Panc1 (cell line): ENCODE measurements at regions not wholly inside any gene's neighbourhood (a gene's known extent, or its start where the extent isn't known, plus 50 kb on each side); places are given as distances from the start of the nearest gene placed in this dataset.

ENCODE experiments used
- ATAC-seq: fragments of 200-7000 bp; cut with Tn5 transposase; 2 replicates; pipeline ENCODE4 v1.9.1; 2020; ENCODE audit warnings: mild to moderate bottlenecking, moderate library complexity
- BruUV-seq: library from RNA; stranded (reverse); fragments of 400-500 nt; replicated peaks from 2 replicates; lab custom pipeline; 2021; lab: Mats Ljungman, UMichigan
- CTCF ChIA-PET: fragments of 300-600 bp; sonication (Branson Sonifier 250); formaldehyde crosslinking; loops from one replicate; lab custom pipeline; 2022; ENCODE audit warnings: antibody characterized with exemption; lab: Charles Lee
- POLR2A ChIA-PET: fragments of 300-600 bp; sonication (Branson Sonifier 250); formaldehyde crosslinking; loops from one replicate; lab custom pipeline; 2022; ENCODE audit warnings: antibody characterized with exemption; lab: Charles Lee
- DNase-seq: peaks from one replicate; pipeline ENCODE4 v3.0.0-alpha.2; 2010; ENCODE audit warnings: low read depth, low spot score
- H3K27ac ChIP-seq: 2 replicates; pipeline ENCODE4 v1.5.1; 2011; ENCODE audit warnings: mild to moderate bottlenecking, low read length, inconsistent platforms
- H3K27me3 ChIP-seq: fragments of 200-500 bp; sonication (Bioruptor generic); 2 replicates; pipeline ENCODE4 v1.6.0; 2014; ENCODE audit warnings: low read length, inconsistent platforms; ENCODE audit not compliant: control insufficient read depth, insufficient read depth
- H3K36me3 ChIP-seq: fragments of 200-500 bp; sonication (Bioruptor generic); 2 replicates; pipeline ENCODE4 v1.5.1; 2014; ENCODE audit warnings: inconsistent platforms, mild to moderate bottlenecking, low read length, moderate library complexity; ENCODE audit not compliant: control insufficient read depth, insufficient read depth
- H3K4me1 ChIP-seq: 2 replicates; pipeline ENCODE4 v1.5.1; 2011; ENCODE audit warnings: inconsistent platforms, mild to moderate bottlenecking, low read length, moderate library complexity; ENCODE audit not compliant: control insufficient read depth, insufficient read depth
- H3K4me3 ChIP-seq, 2 experiments: 2 replicates each; pipeline ENCODE4 v1.5.1; 2011 to 2012; ENCODE audit warnings: low read depth in 2 of 2, low read length in 2 of 2, mild to moderate bottlenecking in 2 of 2, inconsistent platforms in 1 of 2, moderate library complexity in 1 of 2
- H3K9me3 ChIP-seq: fragments of 200-500 bp; sonication (Bioruptor generic); 2 replicates; pipeline ENCODE4 v1.5.1; 2014; ENCODE audit warnings: low read depth, mild to moderate bottlenecking, inconsistent platforms, low read length, moderate library complexity; ENCODE audit not compliant: control insufficient read depth, insufficient read depth
- POLR2AphosphoS5 ChIP-seq: IDR thresholded peaks from 2 replicates; pipeline ENCODE4 v1.6.1; 2012; ENCODE audit warnings: mild to moderate bottlenecking, low read depth, low read length, moderate library complexity
- REST ChIP-seq, 2 experiments: IDR thresholded peaks; 2 replicates each; pipeline ENCODE4 v1.6.1; 2011 to 2012; ENCODE audit warnings: low read depth in 2 of 2, control low read depth in 1 of 2, low read length in 1 of 2, mild to moderate bottlenecking in 1 of 2, moderate library complexity in 1 of 2; ENCODE audit not compliant: insufficient read depth in 1 of 2
- SIN3A ChIP-seq: IDR thresholded peaks from 2 replicates; pipeline ENCODE4 v1.6.1; 2012; ENCODE audit warnings: low read depth, mild to moderate bottlenecking, low read length, moderate library complexity, borderline replicate concordance; ENCODE audit not compliant: insufficient read depth
- TCF7L2 ChIP-seq: IDR thresholded peaks from 2 replicates; pipeline ENCODE4 v1.6.1; 2011; ENCODE audit warnings: mild to moderate bottlenecking, low read depth, low read length, inconsistent platforms
- in situ Hi-C: cut with HindIII; loops from 2 replicates; pipeline ENCODE4 v1.10.0; 2016; ENCODE audit warnings: low sequenced_read_pairs, low pct_unique_long_range_greater_than_20kb
- intact Hi-C: fragments of 100-400 bp; cut with micrococcal nuclease; formaldehyde crosslinking; loops from one replicate; pipeline ENCODE4 v1.10.0; 2022; ENCODE audit not compliant: unreplicated experiment
- TF ChIP-seq, protein P1 (sequence below): fragments of 450-650 bp; IDR thresholded peaks from 2 replicates; pipeline ENCODE4 v1.5.1; 2017; ENCODE audit warnings: mild to moderate bottlenecking

- peak overlapping the region; percentile 76 for H3K27ac ChIP-seq
- intact Hi-C loops = no loop called here
- CTCF ChIA-PET = no interaction called here
These were observed 192.5 kb upstream of the PRSS1 start for GRCh38 chr7:142556740-142557139.

GRCh38 chr7:142554560-142555532 is 194.4 kb upstream of the PRSS1 start:
- DNase-seq = no peak
- intact Hi-C loops = no loop called here
- Histone ChIP-seq H3K36me3 (no peaks in the 10 kb centered on the region), H3K4me1 (peaks cover 19% of the 10 kb centered on the region), H3K4me3 (no peak overlapping the region), H3K27me3 (no peaks in the 10 kb centered on the region), H3K9me3 (no peaks in the 10 kb centered on the region), H3K27ac (no peak overlapping the region)
- no TSS peak for BruUV-seq
- TF ChIP-seq TCF7L2 (no peak), REST (IDR thresholded peaks at IDR 0.05; ENCODE audit: insufficient read depth in 1 of 2, low read depth in 2 of 2, low read length in 1 of 2) (no peak), SIN3A (no peak), POLR2AphosphoS5 (no peak)
- TF ChIP-seq, protein P1, sequence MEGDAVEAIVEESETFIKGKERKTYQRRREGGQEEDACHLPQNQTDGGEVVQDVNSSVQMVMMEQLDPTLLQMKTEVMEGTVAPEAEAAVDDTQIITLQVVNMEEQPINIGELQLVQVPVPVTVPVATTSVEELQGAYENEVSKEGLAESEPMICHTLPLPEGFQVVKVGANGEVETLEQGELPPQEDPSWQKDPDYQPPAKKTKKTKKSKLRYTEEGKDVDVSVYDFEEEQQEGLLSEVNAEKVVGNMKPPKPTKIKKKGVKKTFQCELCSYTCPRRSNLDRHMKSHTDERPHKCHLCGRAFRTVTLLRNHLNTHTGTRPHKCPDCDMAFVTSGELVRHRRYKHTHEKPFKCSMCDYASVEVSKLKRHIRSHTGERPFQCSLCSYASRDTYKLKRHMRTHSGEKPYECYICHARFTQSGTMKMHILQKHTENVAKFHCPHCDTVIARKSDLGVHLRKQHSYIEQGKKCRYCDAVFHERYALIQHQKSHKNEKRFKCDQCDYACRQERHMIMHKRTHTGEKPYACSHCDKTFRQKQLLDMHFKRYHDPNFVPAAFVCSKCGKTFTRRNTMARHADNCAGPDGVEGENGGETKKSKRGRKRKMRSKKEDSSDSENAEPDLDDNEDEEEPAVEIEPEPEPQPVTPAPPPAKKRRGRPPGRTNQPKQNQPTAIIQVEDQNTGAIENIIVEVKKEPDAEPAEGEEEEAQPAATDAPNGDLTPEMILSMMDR = no peak
- no peak for ATAC-seq
- CTCF ChIA-PET = no interaction called here
- POLR2A ChIA-PET = no interaction called here
- in situ Hi-C loops = no loop called here

More at GRCh38 chr7:142556740-142557139, 192.5 kb upstream of the PRSS1 start:
- POLR2A ChIA-PET = no interaction called here
- Histone ChIP-seq H3K36me3 (no peaks in the 10 kb centered on the region), H3K4me1 (peaks cover 19% of the 10 kb centered on the region), H3K4me3 (no peak overlapping the region), H3K9me3 (no peaks in the 10 kb centered on the region), H3K27me3 (no peaks in the 10 kb centered on the region)
- DNase-seq (peak; percentile 94), ATAC-seq (peak; percentile 99)
- TF ChIP-seq, protein P1 = no peak
- peak; percentile 58; the same call in 1 of the 2 replicates for TF ChIP-seq POLR2AphosphoS5
- no peak for TF ChIP-seq REST (IDR thresholded peaks at IDR 0.05; ENCODE audit: insufficient read depth in 1 of 2, low read depth in 2 of 2, low read length in 1 of 2)
- TF ChIP-seq SIN3A = no peak
- no peak for TF ChIP-seq TCF7L2
- in situ Hi-C loops = no loop called here
- BruUV-seq = no TSS peak
